Kidney epithelial cell (primary cell): ENCODE measurements at regions not wholly inside any gene's neighbourhood (a gene's known extent, or its start where the extent isn't known, plus 50 kb on each side); places are given as distances from the start of the nearest gene placed in this dataset.

Experiments used
- DNase-seq: peaks from one replicate; pipeline ENCODE4 v3.0.0-alpha.2; 2010; ENCODE audit warnings: low read depth
- H3K27me3 ChIP-seq: 2 replicates; pipeline ENCODE4 v1.6.0; 2011; ENCODE audit warnings: low read length; ENCODE audit not compliant: control insufficient read depth, insufficient read depth
- H3K36me3 ChIP-seq: 2 replicates; pipeline ENCODE4 v1.5.1; 2011; ENCODE audit warnings: low read length; ENCODE audit not compliant: control insufficient read depth, insufficient read depth
- H3K4me3 ChIP-seq: 2 replicates; pipeline ENCODE4 v1.5.1; 2011; ENCODE audit warnings: low read depth, mild to moderate bottlenecking, control low read depth, low read length
- CTCF ChIP-seq: IDR thresholded peaks from 2 replicates; pipeline ENCODE4 v1.5.1; 2011; ENCODE audit warnings: mild to moderate bottlenecking, moderate library complexity, low read length, control low read depth, inconsistent platforms; ENCODE audit not compliant: insufficient read depth, poor library complexity, severe bottlenecking

GRCh38 chr12:94768398-94769046 lies 118.2 kb upstream of the TMCC3 start:
- TF ChIP-seq CTCF: no peak
- H3K27me3 ChIP-seq: no peaks in the 10 kb centered on the region
- DNase-seq: no peak
- no peak overlapping the region for H3K4me3 ChIP-seq
- H3K36me3 ChIP-seq: no peaks in the 10 kb centered on the region

- DNase-seq: no peak
- TF ChIP-seq CTCF: no peak
- no peak overlapping the region for H3K4me3 ChIP-seq
- no peaks in the 10 kb centered on the region for H3K27me3 ChIP-seq
- H3K36me3 ChIP-seq: no peaks in the 10 kb centered on the region
Measured at GRCh38 chr12:94767956-94768355, 117.6 kb upstream of the TMCC3 start.

- Histone ChIP-seq H3K4me3 (no peak overlapping the region), H3K36me3 (no peaks in the 10 kb centered on the region), H3K27me3 (no peaks in the 10 kb centered on the region)
- no peak for DNase-seq
- no peak for TF ChIP-seq CTCF
Measured at GRCh38 chr12:94766397-94766796, 116.0 kb upstream of the TMCC3 start.

GRCh38 chr12:94763462-94763861 lies 113.1 kb upstream of the TMCC3 start:
- Histone ChIP-seq H3K36me3 (no peaks in the 10 kb centered on the region), H3K27me3 (no peaks in the 10 kb centered on the region), H3K4me3 (no peak overlapping the region)
- no peak for TF ChIP-seq CTCF
- no peak for DNase-seq

GRCh38 chr12:94762943-94763342 lies 112.6 kb upstream of the TMCC3 start:
- Histone ChIP-seq H3K36me3 (no peaks in the 10 kb centered on the region), H3K27me3 (no peaks in the 10 kb centered on the region), H3K4me3 (no peak overlapping the region)
- TF ChIP-seq CTCF: no peak
- DNase-seq: no peak

GRCh38 chr12:94762259-94762942 lies 112.0 kb upstream of the TMCC3 start:
- no peaks in the 10 kb centered on the region for H3K27me3 ChIP-seq
- H3K4me3 ChIP-seq: no peak overlapping the region
- TF ChIP-seq CTCF: no peak
- no peaks in the 10 kb centered on the region for H3K36me3 ChIP-seq
- DNase-seq: no peak
